Stomach (tissue), 4 donors: ENCODE measurements at regions not wholly inside any gene's neighbourhood (a gene's known extent, or its start where the extent isn't known, plus 50 kb on each side); places are given as distances from the start of the nearest gene placed in this dataset.

Source experiments
- CTCF ChIP-seq, 7 experiments: fragments of 450-650 bp in 4 of 7; fragments of 200-600 bp in 3 of 7; sonication (generic) in 3 of 7; IDR thresholded peaks; one replicate each; pipeline ENCODE4 v1.5.1; 2016 to 2019; ENCODE audit warnings: antibody characterized with exemption in 7 of 7, control low read depth in 2 of 7, mild to moderate bottlenecking in 1 of 7
- EP300 ChIP-seq: sonication (generic); formaldehyde crosslinking; IDR thresholded peaks from one replicate; pipeline ENCODE4 v1.6.1; 2017; ENCODE audit warnings: antibody characterized with exemption
- POLR2A ChIP-seq, 4 donors: fragments of 450-650 bp; IDR thresholded peaks; one replicate each; pipeline ENCODE4 v1.6.1; 2016; ENCODE audit warnings: antibody characterized with exemption in 4 of 4, control low read depth in 2 of 4, mild to moderate bottlenecking in 1 of 4, moderate library complexity in 1 of 4
- POLR2AphosphoS5 ChIP-seq, 3 donors: sonication (generic); formaldehyde crosslinking; IDR thresholded peaks; one replicate each; pipeline ENCODE4 v1.6.1; 2016; ENCODE audit warnings: antibody characterized with exemption in 3 of 3

GRCh38 chr1:219783605-219784235, 144.6 kb downstream of the SLC30A10 start:
- TF ChIP-seq CTCF (IDR thresholded peaks at IDR 0.05), result no peak
- TF ChIP-seq EP300, result no peak
- no peak for TF ChIP-seq POLR2AphosphoS5 (IDR thresholded peaks at IDR 0.05)
- no peak for TF ChIP-seq POLR2A (IDR thresholded peaks at IDR 0.05)
